NCI-H1092 treated with DMSO at 0.1 percent for 48 hours (cell line): ENCODE measurements at regions not wholly inside any gene's neighbourhood (a gene's known extent, or its start where the extent isn't known, plus 50 kb on each side); places are given as distances from the start of the nearest gene placed in this dataset.
A peak's percentile ranks its signal among the peaks of the same experiment; 100 is the strongest.

Experiments used
- DNase-seq: peaks from one replicate; lab custom pipeline; 2025; lab: John Stamatoyannopoulos, UW

DNA sequence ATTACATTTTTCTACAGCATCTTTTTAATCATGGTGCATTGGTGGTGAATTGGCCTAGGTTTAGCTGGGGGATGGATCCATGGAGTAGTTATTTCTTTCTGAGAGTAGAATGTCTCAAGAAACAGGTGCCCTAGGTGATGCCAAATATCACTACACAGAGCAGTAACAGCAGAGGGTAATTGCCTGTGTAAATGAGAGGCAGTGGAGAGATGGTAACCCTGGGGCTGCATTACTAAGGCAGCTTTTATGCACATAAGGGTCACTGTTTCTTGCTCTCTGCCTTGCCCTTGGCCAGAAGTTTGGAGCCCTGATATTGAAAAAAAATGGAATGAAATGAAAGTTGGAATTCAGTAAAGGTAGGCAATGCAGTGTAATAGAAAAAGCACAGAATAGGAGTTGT is 604.0 kb downstream of the NOVA1 start:
- no peak for DNase-seq

DNA sequence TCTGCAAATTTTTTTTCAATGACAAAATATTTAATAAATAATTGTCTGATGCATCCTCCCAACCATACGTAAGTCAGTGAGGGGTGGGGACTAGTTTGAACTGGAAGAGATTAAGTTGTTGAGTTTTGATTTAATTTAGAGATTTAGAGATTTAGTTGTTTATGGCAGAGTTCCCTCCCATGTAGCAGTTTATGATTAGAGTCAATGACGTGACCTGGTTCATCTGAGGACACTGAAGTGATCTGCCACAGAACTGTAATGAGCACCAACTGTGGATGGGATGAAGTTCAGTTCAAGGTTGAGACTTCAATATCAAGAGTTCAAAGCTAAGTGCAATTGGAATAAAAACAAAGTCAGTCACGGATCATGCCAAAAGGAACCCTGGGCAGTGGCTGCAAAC is 609.3 kb downstream of the NOVA1 start:
- DNase-seq, result no peak

DNA sequence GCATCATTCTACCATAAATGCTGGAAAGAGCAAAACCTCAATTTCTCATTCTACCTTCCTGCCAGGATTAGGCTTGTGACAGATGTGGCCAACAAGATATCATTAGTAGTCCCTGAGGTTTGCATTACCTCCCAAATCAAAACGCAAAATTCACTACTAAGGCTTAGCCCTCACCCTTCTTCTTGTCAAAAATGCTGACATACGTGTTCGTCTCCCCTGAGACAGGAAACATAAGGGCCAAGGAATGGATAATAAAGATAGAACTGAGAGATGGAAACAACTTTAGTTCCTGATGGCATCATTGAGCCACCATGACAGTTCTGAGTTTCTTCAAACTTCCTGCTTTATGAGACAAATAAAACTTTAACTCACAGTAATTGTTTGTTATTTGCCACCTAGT is 642.1 kb downstream of the NOVA1 start:
- DNase-seq, result no peak

DNA sequence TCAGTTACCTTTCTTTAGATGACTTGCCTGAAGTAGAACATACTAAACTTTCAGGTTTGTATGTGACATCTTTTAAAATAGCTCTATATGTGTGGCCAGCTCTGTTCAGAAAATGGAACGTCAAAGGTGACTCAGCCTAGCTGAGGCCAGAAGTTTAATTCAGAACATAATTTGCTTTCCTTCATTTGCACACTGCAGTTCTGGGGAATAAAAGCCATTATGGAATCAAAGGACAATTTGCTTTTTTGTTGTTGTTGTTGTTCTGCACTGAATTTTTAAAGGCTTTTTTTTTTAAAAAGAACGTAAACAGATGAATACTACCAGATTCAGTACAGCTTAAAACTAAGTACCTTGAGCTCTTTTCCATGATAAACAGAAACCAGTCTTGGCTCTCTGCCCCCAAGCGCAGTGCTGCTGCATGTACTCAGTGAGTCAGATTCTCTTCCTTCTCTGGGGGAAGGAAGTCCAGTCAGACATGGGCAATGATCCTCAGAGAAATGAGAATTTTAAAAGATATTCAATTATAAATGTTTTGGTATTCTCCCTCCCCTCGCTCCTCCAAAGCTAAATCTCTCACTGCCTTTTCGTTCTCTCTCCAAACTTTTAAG is 644.2 kb downstream of the NOVA1 start:
- DNase-seq, result no peak

DNA sequence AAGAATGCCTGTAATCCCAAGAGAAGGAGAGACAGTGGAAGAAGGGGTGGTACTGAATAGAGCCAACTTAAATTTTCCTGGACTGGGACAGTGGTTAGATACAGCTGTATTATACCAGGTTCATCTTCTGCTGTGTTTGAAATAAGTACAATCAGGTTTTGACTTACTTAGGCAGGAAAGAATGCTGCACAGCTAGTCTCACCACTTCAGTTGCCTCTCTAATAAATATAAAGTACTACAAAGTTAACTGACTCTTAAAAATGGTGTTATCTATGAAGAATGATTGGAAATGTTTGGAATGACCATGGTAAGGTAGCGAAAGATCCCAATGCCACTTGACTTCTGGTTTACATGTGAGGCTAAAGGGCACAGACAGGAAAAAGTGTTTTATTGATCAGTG is 652.1 kb downstream of the NOVA1 start:
- no peak for DNase-seq

DNA sequence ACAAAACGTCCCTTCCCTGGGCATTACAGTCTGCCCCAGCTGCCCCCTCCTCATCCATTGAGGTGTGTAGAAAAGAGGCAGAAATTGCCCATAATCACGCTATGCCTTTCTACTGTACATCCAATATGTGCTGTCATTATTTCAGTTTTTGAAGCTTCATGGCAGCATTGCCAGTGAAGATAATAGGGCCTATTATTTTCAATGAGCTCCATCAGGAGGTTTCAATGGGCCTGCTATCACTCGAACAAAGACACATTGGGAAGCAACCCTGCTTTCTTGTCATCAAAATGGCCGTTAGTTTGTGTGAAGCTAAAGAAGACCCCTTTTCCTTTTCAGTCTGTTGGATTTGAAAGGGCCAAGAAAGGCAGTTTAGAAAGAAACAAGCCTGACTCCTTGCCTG is 653.8 kb downstream of the NOVA1 start:
- no peak for DNase-seq

DNA sequence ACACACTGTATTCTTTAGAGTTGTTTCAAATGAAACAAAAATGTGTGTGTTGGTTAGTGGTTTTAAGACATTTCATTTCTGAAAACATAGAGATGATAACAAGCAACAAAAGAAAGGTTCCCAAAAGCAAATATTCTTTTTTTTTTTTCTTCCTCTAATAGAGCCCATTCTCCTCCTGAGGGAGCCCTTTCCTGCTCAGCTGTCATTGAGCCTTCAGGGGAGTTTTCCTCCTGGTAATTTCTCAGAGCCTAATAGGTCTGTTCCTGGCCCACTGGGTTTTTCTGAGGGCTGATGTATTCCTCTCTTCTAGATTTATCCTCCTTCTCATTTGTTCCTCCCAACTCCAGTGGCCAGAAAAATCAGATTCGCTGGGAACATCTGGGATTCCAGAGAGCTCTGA is 654.5 kb downstream of the NOVA1 start:
- no peak for DNase-seq

DNA sequence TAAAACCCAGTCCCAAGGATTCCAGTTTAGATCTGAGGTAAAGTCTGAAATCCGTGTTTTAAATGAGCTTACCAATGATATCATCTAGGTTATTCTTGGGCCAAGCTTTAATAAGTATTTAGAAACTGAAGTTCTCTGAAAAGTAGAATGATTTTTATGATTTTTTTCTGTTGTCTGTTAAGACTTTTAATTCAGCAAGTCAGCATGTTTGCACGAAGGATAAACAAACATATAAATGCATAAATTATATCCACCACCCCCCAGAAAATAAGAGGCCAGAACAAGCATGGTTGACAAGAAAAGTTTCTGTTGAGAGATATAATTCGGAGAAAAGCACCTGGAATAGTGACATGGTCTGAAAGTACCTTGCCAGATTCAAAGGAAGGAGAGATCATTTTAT is 655.7 kb downstream of the NOVA1 start:
- DNase-seq, result no peak

DNA sequence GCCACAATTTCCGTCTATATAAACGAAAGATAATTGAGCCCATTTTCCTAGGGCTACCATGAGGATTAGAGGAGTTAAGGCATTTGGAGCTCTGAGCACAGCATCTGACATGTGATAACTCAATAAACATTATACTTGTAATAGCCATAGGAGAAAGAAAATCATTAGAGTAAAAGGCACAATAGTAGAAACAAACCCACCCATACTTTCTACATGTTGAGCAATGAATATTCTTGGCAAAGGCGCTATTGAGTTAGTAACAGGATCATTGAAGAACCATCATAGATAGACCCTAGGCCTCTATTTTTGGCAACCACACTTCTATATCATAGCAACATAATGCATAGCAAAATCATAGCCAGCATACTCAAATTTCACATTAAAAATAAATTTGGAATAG is 664.1 kb downstream of the NOVA1 start:
- DNase-seq, result no peak

DNA sequence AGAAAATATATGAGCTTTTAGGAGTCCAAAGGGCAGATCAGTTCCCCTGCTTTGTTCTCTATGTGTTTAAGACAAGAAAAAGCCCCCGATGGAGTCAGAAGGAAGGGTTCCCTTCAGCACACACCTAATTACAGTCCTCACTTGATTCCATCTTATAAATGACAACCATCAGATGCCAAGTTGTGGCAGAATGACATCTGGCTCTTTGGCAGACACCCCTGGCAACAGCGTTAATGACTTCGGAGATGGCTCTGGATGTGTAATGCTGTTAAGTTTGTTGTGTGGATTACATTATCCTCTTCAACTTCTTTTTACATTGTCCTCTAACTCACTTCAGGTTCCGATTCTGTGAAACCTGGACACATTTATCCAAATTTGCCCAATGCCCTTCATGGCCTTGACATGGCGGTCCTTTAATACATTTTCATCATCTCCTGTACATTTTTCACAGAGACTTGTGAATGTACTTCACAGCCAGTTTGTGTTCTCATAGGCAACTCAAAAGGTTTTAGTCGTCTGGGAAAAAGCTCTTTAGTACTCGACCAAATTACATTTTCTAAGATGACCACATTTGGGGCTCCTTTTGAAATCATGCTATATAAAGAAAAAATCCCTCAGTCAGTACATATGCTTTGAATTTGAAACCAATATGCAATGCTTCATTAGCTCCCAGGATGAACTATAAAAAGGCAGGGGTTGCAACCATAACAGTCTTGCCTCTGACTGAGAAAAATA is 667.8 kb downstream of the NOVA1 start:
- peak; percentile 57 for DNase-seq

DNA sequence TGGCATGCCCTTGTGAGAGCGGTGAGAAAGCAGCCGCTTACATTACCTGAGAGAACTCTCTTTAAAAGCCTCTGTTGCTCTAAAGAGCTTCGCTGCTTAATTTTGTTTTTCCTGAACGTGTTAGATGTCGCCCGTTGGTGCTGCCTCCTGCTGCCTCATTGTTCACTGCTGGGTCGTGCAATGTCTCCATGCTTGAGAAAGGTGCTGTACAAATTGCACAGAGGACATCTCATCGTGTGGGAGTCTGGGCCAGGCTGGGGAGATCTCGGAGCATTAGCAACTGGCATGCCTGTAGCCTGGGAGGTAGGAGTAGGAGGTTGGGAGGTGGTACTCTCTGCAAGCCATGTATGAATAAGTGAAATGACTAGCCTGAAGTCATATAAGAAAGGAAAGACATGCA is 686.0 kb downstream of the NOVA1 start:
- DNase-seq, result no peak

DNA sequence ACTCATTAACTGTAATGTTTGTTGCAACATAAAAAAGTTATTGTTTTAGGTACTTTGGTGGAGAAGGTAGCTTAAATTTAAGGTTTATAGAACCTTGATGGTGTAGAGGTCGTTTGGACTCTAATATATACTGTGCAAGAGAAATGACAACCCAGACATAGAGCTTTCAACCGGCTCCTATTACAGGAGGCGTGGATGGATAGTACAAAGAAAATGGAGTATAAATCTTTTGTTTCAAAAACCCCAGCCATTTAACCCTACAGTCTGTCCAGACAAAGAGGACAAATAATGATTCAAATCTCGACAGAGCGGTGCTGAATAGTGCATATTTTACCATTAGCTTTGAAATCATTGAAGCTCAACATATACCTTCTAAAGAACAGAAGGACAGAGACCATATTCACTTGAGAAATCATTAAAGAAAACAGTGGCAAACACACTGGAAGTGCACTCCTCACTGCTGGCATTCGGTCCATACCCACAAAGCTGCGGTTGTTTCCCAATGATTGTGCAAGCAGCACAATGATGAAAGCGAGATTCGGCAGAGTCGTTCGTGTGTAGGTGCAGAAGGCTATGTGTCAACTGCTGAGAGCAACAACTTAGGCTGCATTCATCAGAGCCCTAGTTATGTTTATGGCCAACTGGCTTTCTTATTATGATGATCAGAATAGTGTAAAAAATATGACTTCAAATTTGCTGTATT is 688.6 kb downstream of the NOVA1 start:
- DNase-seq, result no peak

DNA sequence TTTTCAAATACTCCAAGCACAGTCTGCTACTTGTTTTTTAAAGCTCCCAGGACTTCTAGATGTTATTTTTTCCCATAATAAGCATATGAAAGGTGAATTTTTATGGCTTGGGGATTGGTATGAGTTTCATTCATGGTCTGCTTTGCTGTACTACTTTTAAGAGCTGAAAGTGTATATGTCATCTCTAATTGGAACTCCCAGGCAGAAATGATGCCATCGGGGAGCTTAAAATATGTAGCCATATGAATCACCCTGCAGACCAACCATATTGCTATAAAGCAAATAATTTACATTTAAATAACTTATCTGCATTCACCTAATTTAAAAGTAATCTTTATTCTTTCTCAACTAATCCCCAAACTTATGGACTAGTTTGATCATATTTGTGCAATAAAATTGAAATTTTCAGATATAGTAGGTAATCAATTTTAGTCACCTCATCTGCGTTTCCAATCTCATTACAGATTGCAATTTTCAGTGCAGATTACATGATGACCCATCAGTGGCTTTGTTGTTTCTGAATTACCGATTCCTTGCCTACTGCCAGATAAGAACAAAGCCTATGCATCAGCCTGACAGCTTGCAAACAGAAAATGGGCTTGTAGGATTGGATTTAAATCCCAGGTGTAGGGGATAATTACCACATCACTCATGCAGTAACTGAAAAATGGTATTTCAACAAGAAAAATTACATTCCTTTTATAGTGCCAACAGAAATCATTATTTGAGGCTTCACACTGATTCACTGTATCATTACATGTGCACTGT is 689.4 kb downstream of the NOVA1 start:
- DNase-seq, result no peak

DNA sequence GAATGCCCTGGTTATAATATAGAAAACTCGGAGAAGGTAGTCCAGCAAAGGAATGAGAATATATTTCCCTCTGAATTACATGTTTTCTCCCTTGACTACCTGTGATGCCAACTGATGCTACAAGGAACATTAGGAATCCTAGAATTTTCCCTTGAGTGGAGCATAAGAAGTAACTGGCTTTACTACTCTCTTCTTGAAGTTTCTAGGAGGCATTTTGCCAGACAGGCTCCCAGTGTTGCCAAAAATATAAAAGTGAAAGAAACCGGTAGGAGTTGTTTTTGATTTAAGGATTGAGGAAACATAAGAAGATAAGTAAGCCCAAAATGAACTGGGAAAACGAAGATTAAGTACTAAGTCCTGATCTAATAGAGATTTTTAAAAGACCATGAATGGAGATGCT is 693.4 kb downstream of the NOVA1 start:
- no peak for DNase-seq

DNA sequence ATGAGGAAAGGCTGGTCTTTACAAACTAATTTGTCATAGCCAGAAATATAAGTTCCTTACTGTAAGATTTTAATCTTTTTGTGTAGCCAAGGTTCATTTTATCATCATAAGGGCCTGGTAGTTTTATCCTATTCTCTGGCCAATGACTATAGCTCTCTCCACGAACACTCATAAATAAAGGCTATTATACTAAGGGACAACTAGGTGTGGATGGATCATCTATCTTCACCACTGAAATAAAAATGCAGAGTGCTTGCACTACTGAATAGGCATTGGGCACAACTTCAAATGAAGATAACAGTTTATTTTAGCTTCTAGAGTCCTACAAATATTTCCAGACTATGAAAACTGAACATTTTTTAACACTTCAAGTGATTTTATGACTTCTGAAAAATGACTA is 698.6 kb downstream of the NOVA1 start:
- no peak for DNase-seq

DNA sequence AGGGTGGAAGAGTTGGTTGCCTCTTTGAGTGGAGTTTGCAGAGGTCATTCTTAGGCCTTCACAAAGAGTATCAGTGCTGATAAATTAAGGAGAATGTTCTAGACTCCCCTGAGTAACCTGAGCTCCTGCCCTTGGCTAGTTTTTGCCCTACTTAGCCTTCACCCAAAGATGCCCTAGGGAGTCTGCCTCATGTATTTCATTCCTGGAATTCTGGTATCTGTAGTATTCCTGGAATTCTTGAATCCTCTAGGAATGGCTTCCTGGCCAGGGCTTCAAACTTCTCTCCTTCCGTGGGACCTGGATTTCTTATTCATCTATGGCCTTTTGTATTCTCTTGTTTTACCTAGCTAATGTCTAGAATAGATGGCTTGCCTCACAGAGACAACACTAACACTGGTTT is 701.1 kb downstream of the NOVA1 start:
- no peak for DNase-seq

DNA sequence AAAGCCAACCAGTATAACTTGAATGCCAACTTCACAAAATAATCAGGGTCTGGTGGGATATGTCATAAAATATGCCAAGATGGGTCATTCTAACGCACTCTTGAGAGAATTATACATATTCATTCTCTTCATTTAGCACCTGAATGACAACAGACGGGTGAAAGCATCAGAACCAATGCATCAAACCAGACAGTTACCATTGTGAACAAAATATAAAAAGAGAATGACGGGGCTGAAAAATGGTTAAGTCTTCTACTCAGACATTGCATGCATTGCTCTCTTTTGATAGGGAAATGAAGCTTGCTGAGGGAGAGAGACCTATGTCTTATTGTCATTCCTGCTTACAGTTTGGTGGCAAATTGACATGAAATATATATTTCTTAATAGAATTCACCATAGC is 702.1 kb downstream of the NOVA1 start:
- no peak for DNase-seq

DNA sequence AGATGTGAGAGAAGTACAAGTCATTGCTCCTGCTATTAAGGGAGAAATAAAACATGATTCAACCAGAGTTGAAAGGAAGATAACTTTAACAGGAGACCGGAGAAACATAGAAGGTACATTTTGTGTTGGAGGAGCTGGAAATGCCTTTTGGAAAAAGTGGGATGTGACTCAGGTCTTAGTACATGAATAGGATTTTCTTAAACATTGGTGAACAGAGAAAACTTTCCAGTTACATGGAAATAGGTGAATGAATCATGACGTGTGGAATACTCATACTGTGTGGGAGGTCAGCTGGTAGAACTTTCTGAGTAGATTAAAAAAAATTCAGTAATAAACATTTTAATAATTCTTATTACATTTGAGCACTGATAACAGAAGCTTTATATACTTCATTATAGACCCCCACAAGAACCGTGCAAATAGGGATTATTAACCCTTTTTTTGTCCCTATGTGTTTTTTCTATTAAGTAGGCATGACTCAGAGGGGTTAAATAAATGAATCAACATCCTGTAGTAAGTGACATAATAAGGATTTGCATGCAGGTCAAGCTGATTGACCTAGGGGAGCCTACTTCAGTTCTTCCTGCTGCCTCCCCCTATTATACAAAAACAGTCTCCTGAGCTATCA is 710.5 kb downstream of the NOVA1 start:
- DNase-seq, result no peak

DNA sequence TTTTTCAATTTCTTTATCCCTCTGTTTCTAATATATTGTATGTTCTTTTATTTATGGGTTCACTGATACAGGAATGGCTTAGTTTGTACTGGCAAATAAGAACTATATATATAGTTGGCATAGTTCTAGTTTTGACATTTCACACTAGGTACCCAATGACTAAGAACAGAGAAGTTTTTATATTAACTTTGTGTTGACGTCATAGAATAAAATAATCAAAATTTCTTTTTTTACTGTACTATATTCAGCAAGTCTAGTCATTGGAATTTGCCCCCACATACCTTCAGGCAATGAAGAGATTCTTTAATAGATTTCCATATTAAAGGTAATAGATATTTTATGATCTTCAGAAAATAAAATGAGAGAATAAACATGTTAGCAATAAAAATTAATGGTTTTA is 713.2 kb downstream of the NOVA1 start:
- DNase-seq, result no peak

DNA sequence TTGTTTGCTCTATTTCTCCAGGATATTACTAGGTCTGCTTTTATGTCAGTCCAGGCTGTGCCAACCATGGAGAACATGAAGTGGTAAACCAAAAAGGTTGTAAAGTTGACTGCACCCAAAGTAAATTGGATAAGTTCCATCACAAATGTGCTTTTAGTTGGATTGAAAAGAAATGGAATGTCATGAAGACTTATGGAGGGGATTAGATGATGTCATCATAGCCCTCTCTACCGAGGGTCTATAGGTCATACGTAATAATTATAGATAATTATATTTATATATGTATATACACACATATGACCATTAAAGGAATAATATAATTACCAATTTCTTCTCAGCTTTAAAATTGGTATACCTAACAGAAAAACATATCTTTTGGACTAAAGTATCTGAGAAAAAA is 714.9 kb downstream of the NOVA1 start:
- no peak for DNase-seq

DNA sequence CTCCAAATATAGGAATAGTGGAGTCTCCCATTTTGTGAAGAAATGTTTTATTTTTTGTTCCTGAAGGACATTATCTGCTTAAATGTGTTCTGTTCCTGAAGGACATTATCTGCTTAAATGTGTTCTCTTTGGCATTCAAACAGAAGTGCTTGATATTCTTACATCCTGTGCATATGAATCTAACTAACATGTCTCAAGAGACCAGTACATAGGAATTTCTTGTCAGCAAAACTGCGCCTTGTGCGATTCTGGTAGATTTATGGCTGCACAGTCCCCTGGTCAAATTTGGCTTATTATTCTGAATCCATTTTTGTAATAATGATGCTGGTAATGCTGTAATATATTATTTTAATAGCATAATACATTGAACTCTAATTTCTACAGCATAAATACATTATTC is 722.4 kb downstream of the NOVA1 start:
- no peak for DNase-seq

DNA sequence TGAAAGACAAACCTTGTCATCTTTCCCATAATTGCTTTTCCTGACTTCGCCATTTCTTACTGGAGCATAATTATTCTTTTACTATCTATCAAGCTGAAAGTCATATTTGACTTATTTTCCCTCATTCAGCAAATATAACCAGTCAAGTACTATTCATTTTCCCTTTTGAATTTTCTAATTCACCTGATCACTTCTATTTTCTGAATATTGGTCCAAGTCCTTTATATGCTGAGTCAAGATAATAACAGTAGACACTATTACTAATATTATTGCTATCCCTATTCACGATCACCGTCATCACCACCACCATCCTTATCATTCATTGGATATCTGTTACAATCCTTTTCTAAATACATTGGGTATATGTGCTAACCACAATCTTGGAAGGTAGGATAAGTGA is 728.0 kb downstream of the NOVA1 start:
- no peak for DNase-seq
